GM13976 (cell line): ENCODE measurements at regions not wholly inside any gene's neighbourhood (a gene's known extent, or its start where the extent isn't known, plus 50 kb on each side); places are given as distances from the start of the nearest gene placed in this dataset.

Experiments used
- DNase-seq: peaks from one replicate; pipeline ENCODE4 v3.0.0; 2012; ENCODE audit warnings: low spot score
- CTCF ChIP-seq: IDR thresholded peaks from 2 replicates; pipeline ENCODE4 v1.5.1; 2012; ENCODE audit warnings: borderline replicate concordance, mild to moderate bottlenecking; ENCODE audit not compliant: insufficient read depth; ENCODE audit errors: extremely low read depth, missing control alignments, control extremely low read depth
- in situ Hi-C: fragments of 300-500 bp; cut with MboI; formaldehyde crosslinking; loops from one replicate; pipeline ENCODE4 v1.12.0; 2022; ENCODE audit warnings: low sequenced_read_pairs, mixed read lengths, inconsistent platforms; ENCODE audit not compliant: unreplicated experiment

GRCh38 chr12:22396735-22397134 is 62.2 kb upstream of the ST8SIA1 start:
- no peak for TF ChIP-seq CTCF
- no peak for DNase-seq
- in situ Hi-C loops = no loop called here

- in situ Hi-C loops = no loop called here
- peak; percentile 34 for DNase-seq
- no peak for TF ChIP-seq CTCF
Observed at GRCh38 chr12:22396253-22396652, 61.7 kb upstream of the ST8SIA1 start.

GRCh38 chr12:22395666-22396065 is 61.2 kb upstream of the ST8SIA1 start:
- no peak for TF ChIP-seq CTCF
- in situ Hi-C loops = no loop called here
- no peak for DNase-seq
